ENCODE measurements at regions not wholly inside any gene's neighbourhood (a gene's known extent, or its start where the extent isn't known, plus 50 kb on each side); places are given as distances from the start of the nearest gene placed in this dataset.

GRCh38 chr5:117027384-117027783, 452.8 kb upstream of the SEMA6A start:
- TF ChIP-seq CTCF (IDR thresholded peaks at IDR 0.05) (no peak), POLR2AphosphoS5 (IDR thresholded peaks at IDR 0.05) (no peak), POLR2A (IDR thresholded peaks at IDR 0.05) (no peak)
- H3K27me3 ChIP-seq (replicated peaks; ENCODE audit: insufficient read depth) = no peaks in the 10 kb centered on the region
- no peak overlapping the region for H3K4me3 ChIP-seq
- intact Hi-C loops (cut with DNase I) = no loop called here
- no peak for DNase-seq (ENCODE audit: low spot score)
- WGBS = 98% methylated on average over 2 of the region's 2 CpGs
- no peak overlapping the region for H3K27ac ChIP-seq
- no peaks in the 10 kb centered on the region for H3K4me1 ChIP-seq (replicated peaks)
- H3K36me3 ChIP-seq = no peaks in the 10 kb centered on the region
- H3K9me3 ChIP-seq = no peaks in the 10 kb centered on the region

GRCh38 chr5:117020999-117021398, 446.4 kb upstream of the SEMA6A start:
- H3K4me1 ChIP-seq (replicated peaks) = no peaks in the 10 kb centered on the region
- 73% methylated on average over 2 of the region's 2 CpGs for WGBS
- intact Hi-C loops (cut with DNase I) = no loop called here
- TF ChIP-seq POLR2A (IDR thresholded peaks at IDR 0.05) (no peak), CTCF (IDR thresholded peaks at IDR 0.05) (no peak), POLR2AphosphoS5 (IDR thresholded peaks at IDR 0.05) (no peak)
- no peak for DNase-seq (ENCODE audit: low spot score)
- H3K9me3 ChIP-seq = no peaks in the 10 kb centered on the region
- H3K27me3 ChIP-seq (replicated peaks; ENCODE audit: insufficient read depth) = no peaks in the 10 kb centered on the region
- no peaks in the 10 kb centered on the region for H3K36me3 ChIP-seq
- no peak overlapping the region for H3K4me3 ChIP-seq
- H3K27ac ChIP-seq = no peak overlapping the region

GRCh38 chr5:117013280-117013877, 438.8 kb upstream of the SEMA6A start:
- TF ChIP-seq CTCF (IDR thresholded peaks at IDR 0.05) (no peak), POLR2A (IDR thresholded peaks at IDR 0.05) (no peak), POLR2AphosphoS5 (IDR thresholded peaks at IDR 0.05) (no peak)
- Histone ChIP-seq H3K9me3 (no peaks in the 10 kb centered on the region), H3K27ac (no peak overlapping the region), H3K36me3 (no peaks in the 10 kb centered on the region), H3K4me1 (replicated peaks) (no peaks in the 10 kb centered on the region), H3K4me3 (no peak overlapping the region), H3K27me3 (replicated peaks; ENCODE audit: insufficient read depth) (no peaks in the 10 kb centered on the region)
- DNase-seq (ENCODE audit: low spot score) = no peak
- intact Hi-C loops (cut with DNase I) = no loop called here
- 76% methylated on average over 4 of the region's 5 CpGs for WGBS

GRCh38 chr5:117010574-117010973, 436.0 kb upstream of the SEMA6A start:
- Histone ChIP-seq H3K9me3 (no peaks in the 10 kb centered on the region), H3K27me3 (replicated peaks; ENCODE audit: insufficient read depth) (no peaks in the 10 kb centered on the region), H3K36me3 (no peaks in the 10 kb centered on the region), H3K4me1 (replicated peaks) (no peaks in the 10 kb centered on the region), H3K27ac (no peak overlapping the region), H3K4me3 (no peak overlapping the region)
- intact Hi-C loops (cut with DNase I) = no loop called here
- no peak for DNase-seq (ENCODE audit: low spot score)
- TF ChIP-seq POLR2A (IDR thresholded peaks at IDR 0.05) (no peak), POLR2AphosphoS5 (IDR thresholded peaks at IDR 0.05) (no peak), CTCF (IDR thresholded peaks at IDR 0.05) (no peak)
- 82% methylated on average over 2 of the region's 2 CpGs for WGBS

GRCh38 chr5:116998024-116998423, 423.4 kb upstream of the SEMA6A start:
- WGBS = 96% methylated on average over 13 of the region's 13 CpGs
- intact Hi-C loops (cut with DNase I) = no loop called here
- Histone ChIP-seq H3K27ac (no peak overlapping the region), H3K36me3 (no peaks in the 10 kb centered on the region), H3K4me1 (replicated peaks) (no peaks in the 10 kb centered on the region), H3K4me3 (no peak overlapping the region), H3K9me3 (no peaks in the 10 kb centered on the region), H3K27me3 (replicated peaks; ENCODE audit: insufficient read depth) (no peaks in the 10 kb centered on the region)
- DNase-seq (ENCODE audit: low spot score) = no peak
- TF ChIP-seq CTCF (IDR thresholded peaks at IDR 0.05) (no peak), POLR2A (IDR thresholded peaks at IDR 0.05) (no peak), POLR2AphosphoS5 (IDR thresholded peaks at IDR 0.05) (no peak)
